Gastroesophageal sphincter (tissue), 4 donors: ENCODE measurements at regions not wholly inside any gene's neighbourhood (a gene's known extent, or its start where the extent isn't known, plus 50 kb on each side); places are given as distances from the start of the nearest gene placed in this dataset.
A peak's percentile ranks its signal among the peaks of the same experiment; 100 is the strongest.
"Not testable (repeated sequence)": the region's sequence is repeated elsewhere in the genome, so short reads cannot be mapped to it uniquely, and the experiment has no call there.

ENCODE experiments used
- ATAC-seq: fragments of 150-250 bp; one replicate; pipeline ENCODE4 v1.9.1; 2016; ENCODE audit warnings: mild to moderate bottlenecking, moderate library complexity
- H3K27ac ChIP-seq, 4 donors: fragments of 200-600 bp; sonication (generic) in 3 of 4; 1 replicate in 3 of 4; 2 replicates in 1 of 4; pipeline ENCODE4 v1.5.1; 2016 to 2019
- H3K27me3 ChIP-seq: fragments of 200-600 bp; sonication (generic); one replicate; pipeline ENCODE4 v1.5.1; 2019
- H3K36me3 ChIP-seq, 2 donors: fragments of 200-600 bp; sonication (generic); one replicate each; pipeline ENCODE4 v1.5.1; 2019; ENCODE audit warnings: control low read depth in 1 of 2
- H3K4me1 ChIP-seq, 3 donors: fragments of 200-600 bp; sonication (generic); 1 replicate in 2 of 3; 2 replicates in 1 of 3; pipeline ENCODE4 v1.5.1; 2016 to 2019; ENCODE audit warnings: control low read depth in 2 of 3
- H3K4me3 ChIP-seq, 2 donors: fragments of 200-600 bp; sonication (generic); one replicate each; pipeline ENCODE4 v1.5.1; 2019; ENCODE audit warnings: mild to moderate bottlenecking in 1 of 2, moderate library complexity in 1 of 2
- H3K9me3 ChIP-seq, 3 donors: fragments of 200-600 bp; sonication (generic); one replicate each; pipeline ENCODE4 v1.5.1; 2017 to 2019; ENCODE audit warnings: control low read depth in 2 of 3
- WGBS, 2 donors: methylation state at CpG; one replicate each; pipeline ENCODE4 v1.1.5; 2018; ENCODE audit warnings: low coverage in 1 of 2; 5-methylcytosine and 5-hydroxymethylcytosine counted together

- Histone ChIP-seq H3K36me3 (peaks cover 0 to 48% of the 10 kb centered on the region in 2 donors), H3K27ac (peak overlapping the region in 2 of 4 donors; percentile 15 to 39)
- not testable (repeated sequence) for ATAC-seq, H3K27me3 ChIP-seq, H3K4me3 ChIP-seq, H3K4me1 ChIP-seq, H3K9me3 ChIP-seq
- WGBS, 2 donors = 70 to 78% methylated on average over 1 of the region's 1 CpG
Observed at GRCh38 chr9:41035276-41035675, 93.2 kb downstream of the FOXD4L6 start.

- whole genome bisulfite sequencing, 2 donors = 50 to 67% methylated on average over 1 of the region's 1 CpG
Observed at GRCh38 chr9:41034699-41035197, 93.7 kb downstream of the FOXD4L6 start.

GRCh38 chr9:41033877-41034276 is 94.6 kb downstream of the FOXD4L6 start:
- not testable (repeated sequence) for ATAC-seq, H3K27me3 ChIP-seq, H3K4me3 ChIP-seq, H3K4me1 ChIP-seq, H3K27ac ChIP-seq, H3K9me3 ChIP-seq
- peaks cover 0 to 36% of the 10 kb centered on the region in 2 donors for H3K36me3 ChIP-seq
- WGBS, 2 donors = 64 to 78% methylated on average over 4 of the region's 4 CpGs

More at GRCh38 chr9:41034699-41035197, 93.7 kb downstream of the FOXD4L6 start:
- not testable (repeated sequence) for H3K9me3 ChIP-seq, H3K27me3 ChIP-seq, H3K4me1 ChIP-seq, ATAC-seq, H3K4me3 ChIP-seq
- peaks cover 0 to 43% of the 10 kb centered on the region in 2 donors for H3K36me3 ChIP-seq
- peak overlapping the region in 2 of 4 donors; percentile 15 to 39 for H3K27ac ChIP-seq

DNA sequence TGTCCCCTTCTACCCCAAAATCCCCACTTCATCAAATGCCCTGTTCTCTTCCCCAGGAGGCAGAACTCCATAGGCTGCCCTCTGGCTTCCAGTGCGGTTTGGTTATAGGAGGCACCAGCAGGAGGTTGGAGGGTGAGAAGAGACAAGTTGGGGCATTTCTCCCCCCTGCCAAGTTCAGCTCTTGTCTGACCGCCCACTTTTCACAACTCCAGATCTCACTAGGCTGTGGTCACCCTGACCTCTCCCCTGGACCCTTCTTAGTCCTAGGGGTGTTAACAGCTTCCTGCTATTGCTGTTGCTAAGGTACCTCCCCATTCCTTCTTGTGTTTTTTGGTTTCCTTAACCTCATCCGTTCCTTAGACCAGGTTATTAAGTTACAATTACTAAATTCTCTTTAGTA is 95.1 kb downstream of the FOXD4L6 start:
- peaks cover 0 to 30% of the 10 kb centered on the region in 2 donors for H3K36me3 ChIP-seq
- H3K4me1 ChIP-seq, H3K27ac ChIP-seq, H3K9me3 ChIP-seq, H3K4me3 ChIP-seq, H3K27me3 ChIP-seq, ATAC-seq: not testable (repeated sequence)
- WGBS, 2 donors = 62 to 91% methylated on average over 3 of the region's 3 CpGs

DNA sequence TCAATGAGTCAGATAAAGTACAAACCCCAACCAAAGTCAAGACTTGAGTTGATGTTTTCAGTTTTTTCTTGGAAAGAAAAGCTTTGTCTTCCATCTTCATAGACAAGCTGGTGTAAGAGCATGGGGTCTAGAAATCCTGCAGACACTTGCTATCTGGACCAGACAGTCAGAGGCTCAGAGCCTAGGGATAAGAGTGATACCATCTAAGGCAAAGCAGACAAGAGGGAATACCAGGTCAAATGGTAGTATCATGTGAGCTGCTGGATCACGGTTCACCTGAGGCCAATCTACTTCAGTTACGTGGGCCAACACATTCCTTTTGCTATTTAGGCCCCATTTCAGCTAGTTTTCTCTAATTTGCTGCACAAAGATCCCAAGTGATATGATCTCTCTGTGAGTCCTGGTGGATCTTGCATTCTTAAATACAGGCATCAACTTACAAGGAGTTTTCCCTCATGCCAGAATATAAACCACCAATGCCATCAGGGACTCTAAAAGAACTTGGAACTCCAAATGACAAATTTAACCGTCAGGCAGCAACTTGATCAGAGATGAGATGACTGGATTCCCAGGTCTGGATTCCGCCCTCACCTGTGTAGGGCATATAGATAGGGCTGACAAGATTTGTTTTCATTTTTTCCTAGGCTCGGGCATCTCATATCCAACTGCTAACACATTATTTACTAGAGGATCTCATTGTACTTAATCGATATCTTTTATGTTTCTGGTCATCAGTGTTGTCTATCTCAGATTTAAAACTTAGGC is 101.4 kb downstream of the FOXD4L6 start:
- H3K4me3 ChIP-seq, H3K4me1 ChIP-seq, ATAC-seq, H3K27me3 ChIP-seq, H3K27ac ChIP-seq, H3K9me3 ChIP-seq: not testable (repeated sequence)
- H3K36me3 ChIP-seq = peaks cover 0 to 33% of the 10 kb centered on the region in 2 donors
- 89 to 95% methylated on average over 5 to 6 of the region's 6 CpGs for WGBS, 2 donors

DNA sequence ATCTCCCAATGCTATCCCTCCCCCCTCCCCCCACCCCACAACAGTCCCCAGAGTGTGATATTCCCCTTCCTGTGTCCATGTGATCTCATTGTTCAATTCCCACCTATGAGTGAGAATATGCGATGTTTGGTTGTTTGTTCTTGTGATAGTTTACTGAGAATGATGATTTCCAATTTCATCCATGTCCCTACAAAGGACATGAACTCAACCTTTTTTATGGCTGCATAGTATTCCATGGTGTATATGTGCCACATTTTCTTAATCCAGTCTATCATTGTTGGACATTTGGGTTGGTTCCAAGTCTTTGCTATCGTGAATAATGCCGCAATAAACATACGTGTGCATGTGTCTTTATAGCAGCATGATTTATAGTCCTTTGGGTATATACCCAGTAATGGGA is 106.1 kb downstream of the FOXD4L6 start:
- not testable (repeated sequence) for ATAC-seq, H3K4me1 ChIP-seq, H3K27ac ChIP-seq, H3K4me3 ChIP-seq, H3K27me3 ChIP-seq, H3K9me3 ChIP-seq
- WGBS, 2 donors = 100% methylated on average over 1 of the region's 4 CpGs
- H3K36me3 ChIP-seq = peaks cover 0 to 38% of the 10 kb centered on the region in 2 donors

- peaks cover 0 to 49% of the 10 kb centered on the region in 2 donors for H3K36me3 ChIP-seq
- not testable (repeated sequence) for H3K4me1 ChIP-seq, ATAC-seq, H3K9me3 ChIP-seq, H3K27ac ChIP-seq, H3K4me3 ChIP-seq, H3K27me3 ChIP-seq
- 100% methylated on average over 1 of the region's 1 CpG for WGBS, 2 donors
Observed at GRCh38 chr9:41019858-41020562, 108.5 kb downstream of the FOXD4L6 start.

DNA sequence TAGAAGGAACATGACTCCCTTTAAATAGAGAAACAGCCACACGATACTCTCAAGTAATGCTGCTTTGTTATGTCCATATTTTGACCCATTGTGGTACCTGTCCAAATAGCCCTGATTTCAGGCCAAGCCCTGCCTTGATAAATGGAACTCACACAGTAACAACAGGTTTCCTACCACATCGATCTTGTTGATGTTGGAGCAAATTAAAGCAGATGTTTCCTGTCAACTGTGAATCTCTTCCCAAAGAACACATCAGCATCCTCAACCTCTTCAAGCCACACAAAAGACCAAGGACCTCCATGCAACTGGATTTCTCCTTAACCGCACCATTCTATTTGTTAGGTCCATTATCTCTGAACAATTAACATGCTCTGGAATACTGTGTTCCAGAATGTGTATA is 109.5 kb downstream of the FOXD4L6 start:
- H3K36me3 ChIP-seq = peaks cover 0 to 48% of the 10 kb centered on the region in 2 donors
- not testable (repeated sequence) for H3K4me3 ChIP-seq, H3K27ac ChIP-seq, H3K27me3 ChIP-seq, H3K4me1 ChIP-seq, H3K9me3 ChIP-seq, ATAC-seq
- WGBS, 2 donors = 59 to 72% methylated on average over 2 to 3 of the region's 3 CpGs

- H3K9me3 ChIP-seq, H3K4me3 ChIP-seq, H3K27me3 ChIP-seq, H3K27ac ChIP-seq, ATAC-seq, H3K4me1 ChIP-seq: not testable (repeated sequence)
- no CpG with 5 or more reads among the region's 2 CpGs for WGBS, 2 donors
- peaks cover 0 to 64% of the 10 kb centered on the region in 2 donors for H3K36me3 ChIP-seq
Observed at GRCh38 chr9:41016699-41017098, 111.8 kb downstream of the FOXD4L6 start.

GRCh38 chr9:40999952-41000700 is 128.4 kb downstream of the FOXD4L6 start:
- 63 to 67% methylated on average over 8 of the region's 8 CpGs for WGBS, 2 donors
- not testable (repeated sequence) for H3K27me3 ChIP-seq, H3K4me3 ChIP-seq, H3K9me3 ChIP-seq, H3K27ac ChIP-seq, ATAC-seq
- Histone ChIP-seq H3K36me3 (peaks cover 0 to 32% of the 10 kb centered on the region in 2 donors), H3K4me1 (peaks cover 0 to 16% (median 0%) of the 10 kb centered on the region in 3 donors)

DNA sequence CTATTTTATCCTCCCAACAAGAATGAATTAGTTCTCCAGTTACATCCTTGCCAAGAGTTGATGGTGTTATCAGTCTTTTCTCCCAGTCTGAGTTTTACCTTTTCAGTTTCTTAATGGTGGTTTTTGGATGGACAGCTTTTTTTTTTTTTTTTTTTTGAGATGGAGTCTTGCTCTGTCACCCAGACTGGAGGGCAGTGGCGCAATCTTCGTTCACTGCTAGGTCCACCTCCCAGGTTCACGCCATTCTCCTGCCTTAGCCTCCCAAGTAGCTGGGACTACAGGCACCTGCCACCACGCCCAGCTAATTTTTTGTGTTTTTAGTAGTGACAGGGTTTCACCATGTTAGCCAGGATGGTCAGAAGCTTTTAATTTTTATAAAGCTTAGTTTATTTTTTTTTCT is 133.0 kb downstream of the FOXD4L6 start:
- 75 to 85% methylated on average over 4 of the region's 4 CpGs for WGBS, 2 donors
- ATAC-seq, H3K9me3 ChIP-seq, H3K4me3 ChIP-seq, H3K27me3 ChIP-seq, H3K27ac ChIP-seq: not testable (repeated sequence)
- H3K4me1 ChIP-seq = peaks cover 4 to 50% (median 11%) of the 10 kb centered on the region in 3 donors
- peaks cover 0 to 30% of the 10 kb centered on the region in 2 donors for H3K36me3 ChIP-seq

GRCh38 chr9:40993842-40994241 is 134.6 kb downstream of the FOXD4L6 start:
- ATAC-seq, H3K9me3 ChIP-seq, H3K27ac ChIP-seq, H3K27me3 ChIP-seq, H3K4me3 ChIP-seq: not testable (repeated sequence)
- peaks cover 4 to 55% (median 11%) of the 10 kb centered on the region in 3 donors for H3K4me1 ChIP-seq
- peaks cover 0 to 17% of the 10 kb centered on the region in 2 donors for H3K36me3 ChIP-seq
- 68 to 74% methylated on average over 2 of the region's 2 CpGs for WGBS, 2 donors

GRCh38 chr9:40993375-40993774 is 135.1 kb downstream of the FOXD4L6 start:
- H3K4me1 ChIP-seq = peaks cover 4 to 55% (median 11%) of the 10 kb centered on the region in 3 donors
- WGBS, 2 donors = 91 to 92% methylated on average over 3 of the region's 4 CpGs
- H3K4me3 ChIP-seq = peak overlapping the region in 1 of 2 donors; percentile 56
- not testable (repeated sequence) for H3K27ac ChIP-seq, H3K27me3 ChIP-seq, H3K9me3 ChIP-seq, ATAC-seq
- peaks cover 0 to 14% of the 10 kb centered on the region in 2 donors for H3K36me3 ChIP-seq
